Astrocyte of the spinal cord (primary cell): ENCODE measurements at regions not wholly inside any gene's neighbourhood (a gene's known extent, or its start where the extent isn't known, plus 50 kb on each side); places are given as distances from the start of the nearest gene placed in this dataset.

ENCODE experiments used
- DNase-seq: peaks from one replicate; pipeline ENCODE4 v3.0.0; 2011; ENCODE audit warnings: low read depth, low spot score
- H3K4me3 ChIP-seq: 2 replicates; pipeline ENCODE4 v1.5.1; 2011; ENCODE audit warnings: low read depth, mild to moderate bottlenecking, low read length, moderate library complexity
- in situ Hi-C: cut with HindIII; loops from 2 replicates; pipeline ENCODE4 v1.10.0; 2017; ENCODE audit warnings: low sequenced_read_pairs
- TF ChIP-seq, protein P1 (sequence below): IDR thresholded peaks from 2 replicates; pipeline ENCODE4 v1.5.1; 2012; ENCODE audit warnings: low read depth, mild to moderate bottlenecking, low read length, inconsistent platforms

DNA sequence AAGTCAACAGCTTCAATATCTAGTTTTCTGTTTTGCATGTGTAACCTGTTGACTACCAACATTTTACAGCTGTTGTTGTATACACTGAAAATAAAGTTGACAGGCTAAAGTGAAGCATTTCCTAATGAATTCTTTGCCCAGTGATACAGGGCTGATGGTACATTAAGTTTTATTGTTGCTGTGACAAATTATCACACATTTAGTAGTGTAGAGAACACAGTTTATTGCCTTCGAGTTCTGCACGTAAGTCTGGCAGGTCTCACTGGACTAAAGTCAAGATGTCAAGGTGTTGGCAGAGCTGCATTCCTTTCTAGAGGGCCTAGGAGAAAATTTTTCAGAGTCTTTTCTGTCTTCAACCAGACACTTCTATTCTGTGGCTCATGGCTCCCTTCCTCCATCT, 184.2 kb downstream of the SLITRK6 start:
- no peak overlapping the region for H3K4me3 ChIP-seq
- DNase-seq, result no peak
- TF ChIP-seq, protein P1, sequence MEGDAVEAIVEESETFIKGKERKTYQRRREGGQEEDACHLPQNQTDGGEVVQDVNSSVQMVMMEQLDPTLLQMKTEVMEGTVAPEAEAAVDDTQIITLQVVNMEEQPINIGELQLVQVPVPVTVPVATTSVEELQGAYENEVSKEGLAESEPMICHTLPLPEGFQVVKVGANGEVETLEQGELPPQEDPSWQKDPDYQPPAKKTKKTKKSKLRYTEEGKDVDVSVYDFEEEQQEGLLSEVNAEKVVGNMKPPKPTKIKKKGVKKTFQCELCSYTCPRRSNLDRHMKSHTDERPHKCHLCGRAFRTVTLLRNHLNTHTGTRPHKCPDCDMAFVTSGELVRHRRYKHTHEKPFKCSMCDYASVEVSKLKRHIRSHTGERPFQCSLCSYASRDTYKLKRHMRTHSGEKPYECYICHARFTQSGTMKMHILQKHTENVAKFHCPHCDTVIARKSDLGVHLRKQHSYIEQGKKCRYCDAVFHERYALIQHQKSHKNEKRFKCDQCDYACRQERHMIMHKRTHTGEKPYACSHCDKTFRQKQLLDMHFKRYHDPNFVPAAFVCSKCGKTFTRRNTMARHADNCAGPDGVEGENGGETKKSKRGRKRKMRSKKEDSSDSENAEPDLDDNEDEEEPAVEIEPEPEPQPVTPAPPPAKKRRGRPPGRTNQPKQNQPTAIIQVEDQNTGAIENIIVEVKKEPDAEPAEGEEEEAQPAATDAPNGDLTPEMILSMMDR, result no peak
- in situ Hi-C loops, result no loop called here

DNA sequence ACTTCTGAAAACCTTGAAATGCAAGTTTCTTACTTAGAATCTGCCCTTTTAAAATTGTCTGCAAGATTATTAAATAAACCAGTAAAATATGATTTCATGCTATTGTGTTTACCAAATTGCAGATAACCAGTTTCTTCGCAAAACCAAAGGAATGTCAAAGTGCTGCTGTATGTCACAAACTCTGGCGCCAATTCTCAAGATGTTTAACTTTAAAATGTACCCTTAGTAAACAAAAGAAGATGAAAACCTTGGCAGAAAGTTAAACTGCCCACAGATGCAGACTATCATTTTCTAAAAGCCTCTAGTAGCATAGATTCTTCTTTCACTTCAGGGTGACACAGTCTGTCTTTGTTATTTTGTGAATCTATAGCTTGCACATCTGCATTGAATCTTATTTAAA, 189.2 kb downstream of the SLITRK6 start:
- TF ChIP-seq, protein P1, result no peak
- no peak for DNase-seq
- no peak overlapping the region for H3K4me3 ChIP-seq
- in situ Hi-C loops, result no loop called here

GRCh38 chr13:85608255-85608829, 190.9 kb downstream of the SLITRK6 start:
- DNase-seq, result no peak
- TF ChIP-seq, protein P1, result no peak
- in situ Hi-C loops, result no loop called here

DNA sequence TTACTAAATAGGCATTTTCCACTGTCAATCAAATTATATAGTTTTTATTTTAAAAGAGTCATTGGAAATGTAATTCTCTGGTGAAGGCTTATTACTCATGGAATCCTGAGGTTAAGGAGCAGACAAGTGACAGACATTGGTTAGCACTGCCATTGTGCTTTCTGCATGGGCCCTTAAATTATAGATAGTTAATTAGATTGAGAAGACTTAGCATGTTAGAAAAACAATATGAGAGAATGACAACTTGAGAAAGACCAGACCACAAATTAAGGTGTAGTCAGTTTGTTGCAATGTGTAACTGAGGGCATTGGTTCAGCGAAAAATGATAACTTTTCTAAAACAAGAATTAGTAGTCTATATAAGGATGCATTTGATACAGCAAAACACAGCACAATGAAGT, 195.5 kb downstream of the SLITRK6 start:
- in situ Hi-C loops, result no loop called here
- no peak overlapping the region for H3K4me3 ChIP-seq
- TF ChIP-seq, protein P1, result no peak
- DNase-seq, result no peak

More at GRCh38 chr13:85608255-85608829, 190.9 kb downstream of the SLITRK6 start:
- H3K4me3 ChIP-seq, result no peak overlapping the region

DNA sequence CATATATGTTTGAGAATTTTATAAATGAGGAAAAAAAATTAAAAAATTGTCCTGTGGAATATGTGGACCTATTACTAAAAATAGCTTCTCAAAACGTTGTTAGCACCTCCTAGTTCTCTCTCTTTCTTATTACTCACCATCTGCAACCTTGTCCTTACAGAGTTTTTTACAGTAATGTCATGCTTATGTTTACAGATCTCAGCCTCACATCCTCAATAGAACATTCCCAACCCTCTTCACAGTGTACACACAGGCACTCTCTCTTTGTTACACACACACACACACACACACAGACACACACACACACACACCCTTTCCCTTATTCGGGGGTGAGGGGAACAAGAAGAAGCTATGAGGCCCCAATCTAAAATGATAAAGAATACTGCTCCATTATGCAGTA, 197.7 kb downstream of the SLITRK6 start:
- DNase-seq, result no peak
- no peak overlapping the region for H3K4me3 ChIP-seq
- in situ Hi-C loops, result no loop called here

DNA sequence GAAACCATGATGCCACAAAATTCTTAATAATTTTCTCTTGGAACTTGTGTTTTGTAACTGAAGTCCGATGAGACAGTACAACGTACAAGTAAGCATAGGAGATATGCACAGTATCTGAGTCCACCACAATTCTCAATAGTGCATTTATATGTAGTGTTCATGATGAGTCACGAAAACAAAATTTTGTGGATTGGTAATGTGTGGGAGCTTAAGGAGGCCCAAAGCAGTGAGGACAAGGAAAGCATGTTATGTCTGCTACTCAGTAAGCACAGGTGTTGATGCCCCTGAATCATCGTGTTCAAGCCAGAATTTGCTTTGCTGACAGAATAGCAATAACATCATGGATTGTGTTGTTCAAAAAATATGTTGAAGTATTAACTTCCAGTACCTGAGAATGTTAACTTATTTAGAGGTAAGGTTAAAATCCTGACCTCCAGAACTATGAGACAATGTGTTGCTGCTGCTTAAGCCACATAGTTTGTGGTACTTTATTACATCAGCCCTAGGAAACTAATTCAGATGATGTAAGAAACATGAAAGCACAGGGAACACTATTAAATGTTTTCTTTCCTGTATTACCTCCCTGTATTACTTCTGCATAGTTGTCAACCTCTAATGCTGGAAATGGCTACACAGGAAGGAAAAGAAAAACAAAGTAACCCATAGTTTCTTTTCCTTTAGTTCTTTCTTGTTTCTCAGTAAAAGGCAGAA, 201.3 kb downstream of the SLITRK6 start:
- peak; percentile 42 for DNase-seq
- in situ Hi-C loops, result no loop called here
- TF ChIP-seq, protein P1, result no peak
- H3K4me3 ChIP-seq, result no peak overlapping the region

More for the DNA sequence above, 197.7 kb downstream of the SLITRK6 start:
- TF ChIP-seq, protein P1, result no peak
